ENCODE measurements at regions not wholly inside any gene's neighbourhood (a gene's known extent, or its start where the extent isn't known, plus 50 kb on each side); places are given as distances from the start of the nearest gene placed in this dataset.
A peak's percentile ranks its signal among the peaks of the same experiment; 100 is the strongest.
"Not testable (repeated sequence)": the region's sequence is repeated elsewhere in the genome, so short reads cannot be mapped to it uniquely, and the experiment has no call there.

GRCh38 chr10:124242791-124243190 lies 149.4 kb upstream of the CHST15 start:
- peak; percentile 48 for DNase-seq (ENCODE audit: low spot score)

GRCh38 chr10:124242365-124242764 lies 149.0 kb upstream of the CHST15 start:
- no peak for DNase-seq (ENCODE audit: low spot score)

- DNase-seq (ENCODE audit: low spot score): not testable (repeated sequence)
These were observed 148.1 kb upstream of the CHST15 start for GRCh38 chr10:124241510-124241909.

- DNase-seq (ENCODE audit: low spot score): peak; percentile 53
These were observed 147.5 kb upstream of the CHST15 start for GRCh38 chr10:124240839-124241291.

GRCh38 chr10:124239696-124240095 lies 146.3 kb upstream of the CHST15 start:
- peak; percentile 53 for DNase-seq (ENCODE audit: low spot score)

GRCh38 chr10:124239134-124239533 lies 145.7 kb upstream of the CHST15 start:
- DNase-seq (ENCODE audit: low spot score): no peak

- no peak for DNase-seq (ENCODE audit: low spot score)
These were observed 145.0 kb upstream of the CHST15 start for GRCh38 chr10:124238367-124238766.

GRCh38 chr10:124237282-124237961 lies 144.0 kb upstream of the CHST15 start:
- DNase-seq (ENCODE audit: low spot score): no peak

GRCh38 chr10:124236816-124237215 lies 143.4 kb upstream of the CHST15 start:
- no peak for DNase-seq (ENCODE audit: low spot score)

GRCh38 chr10:124236136-124236535 lies 142.7 kb upstream of the CHST15 start:
- DNase-seq (ENCODE audit: low spot score): no peak

GRCh38 chr10:124235232-124235631 lies 141.8 kb upstream of the CHST15 start:
- DNase-seq (ENCODE audit: low spot score): no peak

- no peak for DNase-seq (ENCODE audit: low spot score)
These were observed 140.2 kb upstream of the CHST15 start for GRCh38 chr10:124233546-124234138.

GRCh38 chr10:124232686-124233545 lies 139.5 kb upstream of the CHST15 start:
- DNase-seq (ENCODE audit: low spot score): no peak

GRCh38 chr10:124231168-124232155 lies 138.1 kb upstream of the CHST15 start:
- DNase-seq (ENCODE audit: low spot score): no peak

GRCh38 chr10:124230635-124231167 lies 137.3 kb upstream of the CHST15 start:
- DNase-seq (ENCODE audit: low spot score): no peak

GRCh38 chr10:124229989-124230634 lies 136.7 kb upstream of the CHST15 start:
- DNase-seq (ENCODE audit: low spot score): no peak

- no peak for DNase-seq (ENCODE audit: low spot score)
These were observed 136.0 kb upstream of the CHST15 start for GRCh38 chr10:124229201-124229988.

GRCh38 chr10:124228471-124228870 lies 135.1 kb upstream of the CHST15 start:
- no peak for DNase-seq (ENCODE audit: low spot score)

- no peak for DNase-seq (ENCODE audit: low spot score)
These were observed 134.6 kb upstream of the CHST15 start for GRCh38 chr10:124227988-124228387.

All from left forelimb (tissue), 1 donor.